ENCODE measurements at regions not wholly inside any gene's neighbourhood (a gene's known extent, or its start where the extent isn't known, plus 50 kb on each side); places are given as distances from the start of the nearest gene placed in this dataset.

- Histone ChIP-seq H3K9ac (no peak overlapping the region), H3K4me2 (no peak overlapping the region), H3K27ac (ENCODE audit: low read depth in 2 of 2, low read length in 1 of 2) (no peak overlapping the region), H3K36me3 (replicated peaks in 1 of 2; ENCODE audit: control insufficient read depth in 1 of 2, insufficient read depth in 2 of 2, low read length in 1 of 2) (no peaks in the 10 kb centered on the region), H2AFZ (ENCODE audit: low read depth) (no peak overlapping the region), H3K27me3 (ENCODE audit: insufficient read depth) (no peaks in the 10 kb centered on the region), H3K4me3 (ENCODE audit: low read depth in 2 of 2, low read length in 1 of 2) (no peak overlapping the region), H3K9me3 (no peaks in the 10 kb centered on the region), H3K9me2 (no peaks in the 10 kb centered on the region), H4K20me1 (ENCODE audit: insufficient read depth) (no peaks in the 10 kb centered on the region), H3F3A (replicated peaks; ENCODE audit: insufficient read depth) (no peaks in the 10 kb centered on the region), H3K79me2 (ENCODE audit: insufficient read depth) (no peaks in the 10 kb centered on the region), H3K4me1 (ENCODE audit: control insufficient read depth in 1 of 2, insufficient read depth in 2 of 2, low read depth in 1 of 2, low read length in 1 of 2) (no peaks in the 10 kb centered on the region)
- TF ChIP-seq ELF1 (IDR thresholded peaks at IDR 0.05) = no peak
- TF ChIP-seq NFIC (IDR thresholded peaks at IDR 0.05; ENCODE audit: borderline replicate concordance) = no peak
- TF ChIP-seq FOSL2 (IDR thresholded peaks at IDR 0.05; ENCODE audit: borderline replicate concordance, low read depth) = no peak
- TF ChIP-seq, protein P1, sequence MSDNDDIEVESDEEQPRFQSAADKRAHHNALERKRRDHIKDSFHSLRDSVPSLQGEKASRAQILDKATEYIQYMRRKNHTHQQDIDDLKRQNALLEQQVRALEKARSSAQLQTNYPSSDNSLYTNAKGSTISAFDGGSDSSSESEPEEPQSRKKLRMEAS (IDR thresholded peaks at IDR 0.05; ENCODE audit: low read depth) = no peak
- no peak for TF ChIP-seq YY1 (IDR thresholded peaks at IDR 0.05; ENCODE audit: low read depth)
- no peak for TF ChIP-seq NRF1 (IDR thresholded peaks at IDR 0.05; ENCODE audit: low read depth, low read length)
- no peak for TF ChIP-seq RXRA (IDR thresholded peaks at IDR 0.05; ENCODE audit: borderline replicate concordance, low read depth)
- no peak for TF ChIP-seq GABPA (IDR thresholded peaks at IDR 0.05; ENCODE audit: low read depth)
- TF ChIP-seq MXI1 (IDR thresholded peaks at IDR 0.05; ENCODE audit: low read depth, low read length) = no peak
- TF ChIP-seq RCOR1 (IDR thresholded peaks at IDR 0.05; ENCODE audit: low read length) = no peak
- TF ChIP-seq SMC3 (IDR thresholded peaks at IDR 0.05; ENCODE audit: low read depth, low read length) = no peak
- TF ChIP-seq, protein P2, sequence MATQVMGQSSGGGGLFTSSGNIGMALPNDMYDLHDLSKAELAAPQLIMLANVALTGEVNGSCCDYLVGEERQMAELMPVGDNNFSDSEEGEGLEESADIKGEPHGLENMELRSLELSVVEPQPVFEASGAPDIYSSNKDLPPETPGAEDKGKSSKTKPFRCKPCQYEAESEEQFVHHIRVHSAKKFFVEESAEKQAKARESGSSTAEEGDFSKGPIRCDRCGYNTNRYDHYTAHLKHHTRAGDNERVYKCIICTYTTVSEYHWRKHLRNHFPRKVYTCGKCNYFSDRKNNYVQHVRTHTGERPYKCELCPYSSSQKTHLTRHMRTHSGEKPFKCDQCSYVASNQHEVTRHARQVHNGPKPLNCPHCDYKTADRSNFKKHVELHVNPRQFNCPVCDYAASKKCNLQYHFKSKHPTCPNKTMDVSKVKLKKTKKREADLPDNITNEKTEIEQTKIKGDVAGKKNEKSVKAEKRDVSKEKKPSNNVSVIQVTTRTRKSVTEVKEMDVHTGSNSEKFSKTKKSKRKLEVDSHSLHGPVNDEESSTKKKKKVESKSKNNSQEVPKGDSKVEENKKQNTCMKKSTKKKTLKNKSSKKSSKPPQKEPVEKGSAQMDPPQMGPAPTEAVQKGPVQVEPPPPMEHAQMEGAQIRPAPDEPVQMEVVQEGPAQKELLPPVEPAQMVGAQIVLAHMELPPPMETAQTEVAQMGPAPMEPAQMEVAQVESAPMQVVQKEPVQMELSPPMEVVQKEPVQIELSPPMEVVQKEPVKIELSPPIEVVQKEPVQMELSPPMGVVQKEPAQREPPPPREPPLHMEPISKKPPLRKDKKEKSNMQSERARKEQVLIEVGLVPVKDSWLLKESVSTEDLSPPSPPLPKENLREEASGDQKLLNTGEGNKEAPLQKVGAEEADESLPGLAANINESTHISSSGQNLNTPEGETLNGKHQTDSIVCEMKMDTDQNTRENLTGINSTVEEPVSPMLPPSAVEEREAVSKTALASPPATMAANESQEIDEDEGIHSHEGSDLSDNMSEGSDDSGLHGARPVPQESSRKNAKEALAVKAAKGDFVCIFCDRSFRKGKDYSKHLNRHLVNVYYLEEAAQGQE (IDR thresholded peaks at IDR 0.05; ENCODE audit: low read depth, low read length) = no peak
- TF ChIP-seq RAD21 (IDR thresholded peaks at IDR 0.05; ENCODE audit: low read length) = no peak
- no peak for TF ChIP-seq PBX3 (IDR thresholded peaks at IDR 0.05)
- no peak for TF ChIP-seq SIN3A (IDR thresholded peaks at IDR 0.05; ENCODE audit: borderline replicate concordance, low read depth, low read length)
- ChIA-PET CTCF (no interaction called here), POLR2A (no interaction called here)
- DNase-seq = no peak
- WGBS (ENCODE audit: low lambda C conversion rate) = 60% methylated on average over 4 of the region's 4 CpGs
These were observed 258.0 kb upstream of the DDHD1 start for GRCh38 chr14:53411125-53411524.

DNA sequence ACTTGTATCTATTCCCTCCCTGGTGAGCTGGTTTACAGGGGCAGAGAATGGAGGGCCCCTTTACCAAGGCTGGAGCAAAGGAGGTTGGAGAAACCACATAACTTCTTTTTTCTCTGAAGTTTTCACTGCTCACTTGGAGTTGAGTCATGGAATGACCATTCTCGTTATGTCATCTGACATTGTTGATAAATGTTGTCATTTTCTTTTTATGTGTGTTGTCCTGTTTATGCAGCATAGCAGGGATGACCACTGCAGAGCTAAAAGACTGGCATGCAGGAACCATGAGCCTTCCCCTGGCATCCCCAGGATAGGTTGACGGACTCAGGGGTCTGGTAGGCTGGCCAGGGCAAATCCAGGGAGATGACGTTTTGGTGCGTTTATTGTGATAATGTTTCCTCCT lies 256.8 kb upstream of the DDHD1 start:
- Histone ChIP-seq H3K27ac (ENCODE audit: low read depth in 2 of 2, low read length in 1 of 2) (no peak overlapping the region), H3K27me3 (ENCODE audit: insufficient read depth) (no peaks in the 10 kb centered on the region), H3K9me2 (no peaks in the 10 kb centered on the region), H3K4me3 (ENCODE audit: low read depth in 2 of 2, low read length in 1 of 2) (no peak overlapping the region), H3K36me3 (replicated peaks in 1 of 2; ENCODE audit: control insufficient read depth in 1 of 2, insufficient read depth in 2 of 2, low read length in 1 of 2) (no peaks in the 10 kb centered on the region), H3K9me3 (no peaks in the 10 kb centered on the region), H4K20me1 (ENCODE audit: insufficient read depth) (no peaks in the 10 kb centered on the region), H3K4me2 (no peak overlapping the region), H3F3A (replicated peaks; ENCODE audit: insufficient read depth) (no peaks in the 10 kb centered on the region), H3K79me2 (ENCODE audit: insufficient read depth) (no peaks in the 10 kb centered on the region), H3K4me1 (ENCODE audit: control insufficient read depth in 1 of 2, insufficient read depth in 2 of 2, low read depth in 1 of 2, low read length in 1 of 2) (no peaks in the 10 kb centered on the region), H3K9ac (no peak overlapping the region), H2AFZ (ENCODE audit: low read depth) (no peak overlapping the region)
- CTCF ChIA-PET = no interaction called here
- POLR2A ChIA-PET = no interaction called here
- WGBS (ENCODE audit: low lambda C conversion rate) = 62% methylated on average over 4 of the region's 4 CpGs
- DNase-seq = no peak
- no peak for TF ChIP-seq SIN3A (IDR thresholded peaks at IDR 0.05; ENCODE audit: borderline replicate concordance, low read depth, low read length)
- TF ChIP-seq RFX5 (IDR thresholded peaks at IDR 0.05; ENCODE audit: low read length) = no peak
- TF ChIP-seq NFIC (IDR thresholded peaks at IDR 0.05; ENCODE audit: borderline replicate concordance) = no peak
- TF ChIP-seq RCOR1 (IDR thresholded peaks at IDR 0.05; ENCODE audit: low read length) = no peak
- no peak for TF ChIP-seq RXRA (IDR thresholded peaks at IDR 0.05; ENCODE audit: borderline replicate concordance, low read depth)
- no peak for TF ChIP-seq MEF2A (IDR thresholded peaks at IDR 0.05; ENCODE audit: borderline replicate concordance, low read depth)
- TF ChIP-seq FOSL2 (IDR thresholded peaks at IDR 0.05; ENCODE audit: borderline replicate concordance, low read depth) = no peak
- no peak for TF ChIP-seq ZBTB33 (IDR thresholded peaks at IDR 0.05; ENCODE audit: borderline replicate concordance, low read depth)
- TF ChIP-seq TAF1 (IDR thresholded peaks at IDR 0.05; ENCODE audit: borderline replicate concordance, low read depth, low read length) = no peak
